ENCODE measurements at regions not wholly inside any gene's neighbourhood (a gene's known extent, or its start where the extent isn't known, plus 50 kb on each side); places are given as distances from the start of the nearest gene placed in this dataset.

GRCh38 chr5:164188733-164189148 is 683.3 kb downstream of the MAT2B start:
- TF ChIP-seq CTCF (IDR thresholded peaks at IDR 0.05), result no peak
- H3K36me3 ChIP-seq, result no peaks in the 10 kb centered on the region
- no peaks in the 10 kb centered on the region for H3K27me3 ChIP-seq
- H3K4me1 ChIP-seq, result peaks cover 0 to 5% (median 0%) of the 10 kb centered on the region in 4 donors
- no peak overlapping the region for H3K27ac ChIP-seq
- no peak for DNase-seq
- H3K9me3 ChIP-seq, result no peaks in the 10 kb centered on the region
- intact Hi-C loops (cut with DNase I; ENCODE audit: low total_unique reads), result no loop called here
- H3K4me3 ChIP-seq, result no peak overlapping the region

GRCh38 chr5:164191240-164191639 is 685.8 kb downstream of the MAT2B start:
- Histone ChIP-seq H3K27me3 (no peaks in the 10 kb centered on the region), H3K4me3 (no peak overlapping the region), H3K36me3 (no peaks in the 10 kb centered on the region), H3K4me1 (peaks cover 0 to 5% (median 0%) of the 10 kb centered on the region in 4 donors), H3K9me3 (no peaks in the 10 kb centered on the region), H3K27ac (no peak overlapping the region)
- TF ChIP-seq CTCF (IDR thresholded peaks at IDR 0.05), result no peak
- DNase-seq, result no peak
- intact Hi-C loops (cut with DNase I; ENCODE audit: low total_unique reads), result no loop called here

GRCh38 chr5:164202338-164202737 is 696.9 kb downstream of the MAT2B start:
- Histone ChIP-seq H3K27me3 (no peaks in the 10 kb centered on the region), H3K4me1 (no peaks in the 10 kb centered on the region), H3K9me3 (no peaks in the 10 kb centered on the region), H3K27ac (no peak overlapping the region), H3K36me3 (no peaks in the 10 kb centered on the region), H3K4me3 (no peak overlapping the region)
- TF ChIP-seq CTCF (IDR thresholded peaks at IDR 0.05), result no peak
- DNase-seq, result no peak
- intact Hi-C loops (cut with DNase I; ENCODE audit: low total_unique reads), result no loop called here

GRCh38 chr5:164203581-164204225 is 698.3 kb downstream of the MAT2B start:
- no peak for DNase-seq
- no peak overlapping the region for H3K27ac ChIP-seq
- H3K4me1 ChIP-seq, result no peaks in the 10 kb centered on the region
- no peak for TF ChIP-seq CTCF (IDR thresholded peaks at IDR 0.05)
- H3K9me3 ChIP-seq, result no peaks in the 10 kb centered on the region
- no peak overlapping the region for H3K4me3 ChIP-seq
- H3K27me3 ChIP-seq, result no peaks in the 10 kb centered on the region
- intact Hi-C loops (cut with DNase I; ENCODE audit: low total_unique reads), result no loop called here
- no peaks in the 10 kb centered on the region for H3K36me3 ChIP-seq

- intact Hi-C loops (cut with DNase I; ENCODE audit: low total_unique reads), result no loop called here
- no peak overlapping the region for H3K27ac ChIP-seq
These were observed 699.0 kb downstream of the MAT2B start for GRCh38 chr5:164204338-164204946.

More at GRCh38 chr5:164204338-164204946, 699.0 kb downstream of the MAT2B start:
- Histone ChIP-seq H3K36me3 (no peaks in the 10 kb centered on the region), H3K4me1 (no peaks in the 10 kb centered on the region), H3K9me3 (no peaks in the 10 kb centered on the region), H3K27me3 (no peaks in the 10 kb centered on the region), H3K4me3 (no peak overlapping the region)
- DNase-seq, result no peak
- no peak for TF ChIP-seq CTCF (IDR thresholded peaks at IDR 0.05)

Data from tibial artery (tissue), 4 donors.